HepG2 (cell line): ENCODE measurements at regions not wholly inside any gene's neighbourhood (a gene's known extent, or its start where the extent isn't known, plus 50 kb on each side); places are given as distances from the start of the nearest gene placed in this dataset.
"Not testable (repeated sequence)": the region's sequence is repeated elsewhere in the genome, so short reads cannot be mapped to it uniquely, and the experiment has no call there.

ENCODE experiments used
- ATAC-seq: fragments of 200-7000 bp; cut with Tn5 transposase; 3 replicates; pipeline ENCODE4 v1.9.1; 2020; ENCODE audit warnings: mild to moderate bottlenecking, moderate library complexity
- BruUV-seq: library from RNA; stranded (reverse); fragments of 400-500 nt; replicated peaks from 2 replicates; lab custom pipeline; 2021; lab: Mats Ljungman, UMichigan
- CTCF ChIA-PET: fragments of 300-600 bp; formaldehyde crosslinking; extraction: SDS; loops from one replicate; lab custom pipeline; 2021; ENCODE audit warnings: low total read pairs, inconsistent platforms, low intra/inter-chr PET ratio; lab: Yijun Ruan, JAX
- POLR2A ChIA-PET: fragments of 350-600 bp; sonication (Branson Sonifier 250); formaldehyde crosslinking; loops from one replicate; lab custom pipeline; 2020; ENCODE audit warnings: antibody characterized with exemption, inconsistent platforms; lab: Yijun Ruan, JAX
- DNase-seq: peaks from one replicate; pipeline ENCODE4 v3.0.0-alpha.2; 2015; ENCODE audit warnings: low spot score
- FAIRE-seq: peaks from 3 replicates; lab custom pipeline; 2011; peaks lifted over from hg19 to GRCh38; lab: Jason Lieb, UNC
- H2AFZ ChIP-seq: one replicate; pipeline ENCODE4 v1.6.1; 2011; ENCODE audit warnings: low read length, inconsistent platforms
- H3K27ac ChIP-seq: fragments of 300-600 bp; 3 replicates; pipeline ENCODE4 v1.8.0; 2011; ENCODE audit warnings: mixed run types, mild to moderate bottlenecking, mixed read lengths, low read length, inconsistent platforms; ENCODE audit not compliant: insufficient read depth; ENCODE audit errors: extremely low read length
- H3K27me3 ChIP-seq, 2 experiments: fragments of 200-600 bp in 1 of 2; 2 replicates in 1 of 2; 3 replicates in 1 of 2; pipeline versions ENCODE4 v1.6.0 to v1.8.0; 2011; ENCODE audit warnings: low read length in 2 of 2, mild to moderate bottlenecking in 2 of 2, moderate library complexity in 2 of 2, inconsistent platforms in 1 of 2; ENCODE audit not compliant: insufficient read depth in 2 of 2, control insufficient read depth in 1 of 2
- H3K36me3 ChIP-seq, 2 experiments: fragments of 200-600 bp in 1 of 2; replicated peaks in 1 of 2; 2 replicates in 1 of 2; 3 replicates in 1 of 2; pipeline versions ENCODE4 v1.5.1 to v1.8.0; 2011; ENCODE audit warnings: low read length in 2 of 2, inconsistent platforms in 1 of 2; ENCODE audit not compliant: insufficient read depth in 2 of 2, control insufficient read depth in 1 of 2
- H3K4me1 ChIP-seq: 2 replicates; pipeline ENCODE4 v1.5.1; 2012; ENCODE audit warnings: low read length, inconsistent platforms; ENCODE audit not compliant: insufficient read depth
- H3K4me2 ChIP-seq: 2 replicates; pipeline ENCODE4 v1.6.0; 2011; ENCODE audit warnings: low read depth, low read length, inconsistent platforms
- H3K4me3 ChIP-seq, 3 experiments: fragments of 200-600 bp in 1 of 3; sonication (generic), shearing (Covaris generic) in 1 of 3; replicated peaks in 1 of 3; 2 replicates each; pipeline ENCODE4 v1.5.1; 2011 to 2016; ENCODE audit warnings: low read length in 3 of 3, inconsistent platforms in 2 of 3, low read depth in 2 of 3, mild to moderate bottlenecking in 2 of 3, control low read depth in 1 of 3, mixed read lengths in 1 of 3; ENCODE audit not compliant: insufficient read depth in 1 of 3
- H3K79me2 ChIP-seq: one replicate; pipeline ENCODE4 v1.6.1; 2011; ENCODE audit warnings: low read length, inconsistent platforms; ENCODE audit not compliant: insufficient read depth
- H3K9ac ChIP-seq: 2 replicates; pipeline ENCODE4 v1.6.0; 2011; ENCODE audit warnings: mild to moderate bottlenecking, low read depth, low read length, inconsistent platforms; ENCODE audit not compliant: insufficient read depth
- H3K9me3 ChIP-seq: 2 replicates; pipeline ENCODE4 v1.5.1; 2012; ENCODE audit warnings: mild to moderate bottlenecking, low read length
- H4K20me1 ChIP-seq: 2 replicates; pipeline ENCODE4 v1.6.0; 2011; ENCODE audit warnings: inconsistent platforms, mild to moderate bottlenecking, low read length, moderate library complexity; ENCODE audit not compliant: insufficient read depth
- DMAP1 ChIP-seq: IDR thresholded peaks from 2 replicates; pipeline ENCODE4 v1.6.1; 2016
- ELF3 ChIP-seq: IDR thresholded peaks from 2 replicates; pipeline ENCODE4 v1.6.1; 2016; ENCODE audit warnings: missing genetic modification reagents, missing compliant biosample characterization
- GABPA ChIP-seq, 2 experiments: IDR thresholded peaks; 2 replicates each; pipeline ENCODE4 v1.6.1; 2011 to 2016; ENCODE audit warnings: low read depth in 2 of 2, low read length in 1 of 2, missing biosample characterization in 1 of 2, missing genetic modification characterization in 1 of 2
- GABPB1 ChIP-seq: IDR thresholded peaks from 2 replicates; pipeline ENCODE4 v1.6.1; 2016; ENCODE audit warnings: mild to moderate bottlenecking, missing genetic modification reagents, moderate library complexity, missing compliant biosample characterization
- PHF5A ChIP-seq: IDR thresholded peaks from one replicate; pipeline ENCODE4 v1.6.1; 2018; ENCODE audit warnings: low read depth, missing genetic modification reagents; ENCODE audit not compliant: unreplicated experiment
- RELA ChIP-seq: sonication (generic); formaldehyde crosslinking; IDR thresholded peaks from 2 replicates; pipeline ENCODE4 v1.4.0; 2020; ENCODE audit warnings: missing genetic modification reagents
- SMC3 ChIP-seq: IDR thresholded peaks from 2 replicates; pipeline ENCODE4 v1.6.1; 2011; ENCODE audit warnings: low read length, improper control_type of control experiment
- STAG1 ChIP-seq: sonication (generic); formaldehyde crosslinking; IDR thresholded peaks from 2 replicates; pipeline ENCODE4 v1.4.0; 2020; ENCODE audit warnings: missing genetic modification reagents
- U2AF2 ChIP-seq: fragments of 200-400 bp; formaldehyde crosslinking; IDR thresholded peaks from 2 replicates; pipeline ENCODE4 v1.6.1; 2017; ENCODE audit warnings: low read depth, mild to moderate bottlenecking, low read length
- ZKSCAN5 ChIP-seq: sonication (generic); formaldehyde crosslinking; IDR thresholded peaks from 2 replicates; pipeline ENCODE4 v1.5.1; 2020; ENCODE audit warnings: mild to moderate bottlenecking, missing genetic modification reagents
- ZNF331 ChIP-seq: sonication (generic); formaldehyde crosslinking; IDR thresholded peaks from 2 replicates; pipeline ENCODE4 v1.4.0; 2020; ENCODE audit warnings: missing genetic modification reagents
- WGBS: methylation state at CpG from one replicate; pipeline ENCODE4 v1.1.6; 2017; ENCODE audit warnings: low lambda C conversion rate; 5-methylcytosine and 5-hydroxymethylcytosine counted together
- in situ Hi-C: cut with HindIII; loops from 2 replicates; pipeline ENCODE4 v1.10.0; 2017; ENCODE audit warnings: low pct_unique_long_range_greater_than_20kb; ENCODE audit not compliant: extremely low pct_ligation_motif_present
- intact Hi-C: fragments of 100-400 bp; cut with micrococcal nuclease; formaldehyde crosslinking; loops from one replicate; pipeline ENCODE4 v1.10.0; 2022; ENCODE audit not compliant: unreplicated experiment
- TF ChIP-seq, protein P1 (sequence below): sonication (generic); formaldehyde crosslinking; IDR thresholded peaks from 2 replicates; pipeline ENCODE4 v1.5.0; 2020; ENCODE audit warnings: mild to moderate bottlenecking, missing genetic modification reagents, moderate library complexity
- TF ChIP-seq, protein P2 (sequence below), 2 experiments: sonication (generic) in 1 of 2; formaldehyde crosslinking in 1 of 2; IDR thresholded peaks; 2 replicates each; pipeline versions ENCODE4 v1.4.0 to v1.6.1; 2018 to 2020; ENCODE audit warnings: missing genetic modification reagents in 2 of 2, borderline replicate concordance in 1 of 2, low read depth in 1 of 2, mild to moderate bottlenecking in 1 of 2, missing biosample characterization in 1 of 2

DNA sequence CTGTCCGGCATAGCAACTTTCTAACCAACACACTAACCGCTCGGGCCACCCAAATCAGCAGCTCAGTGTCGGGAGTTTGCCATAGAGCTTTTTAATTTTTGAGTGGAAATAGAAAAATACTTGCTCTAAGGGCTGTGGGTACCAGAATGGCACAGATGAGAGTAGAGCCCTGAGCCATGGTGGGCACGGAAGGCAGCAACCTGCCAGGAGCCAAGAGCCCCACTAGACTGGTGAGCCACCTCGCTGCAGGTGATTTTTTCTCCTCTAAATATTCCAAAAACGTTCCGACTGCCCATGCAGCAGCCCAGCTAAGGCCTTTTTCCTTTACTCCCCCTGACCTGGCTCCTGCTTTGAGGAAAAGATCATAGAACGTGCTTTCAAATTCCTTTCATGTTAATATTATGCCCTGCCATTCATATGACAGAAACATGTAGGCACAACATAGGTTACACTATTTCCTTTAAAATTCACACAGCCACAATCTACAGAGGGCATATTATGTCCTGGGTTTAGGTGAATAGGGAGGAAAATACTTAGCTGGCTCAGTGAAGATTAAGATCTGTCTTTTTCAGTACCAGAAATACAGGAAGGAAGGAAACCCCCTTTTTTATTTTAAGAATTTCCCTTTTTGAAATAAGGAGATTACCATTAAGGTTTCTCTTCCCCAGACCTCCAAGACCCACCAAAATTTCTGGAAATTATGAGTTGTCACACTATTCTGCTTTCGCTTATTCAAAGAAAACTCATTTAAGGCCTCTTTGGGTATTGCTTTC, 81.0 kb upstream of the ATP12A start:
- H3K9me3 ChIP-seq, FAIRE-seq, CTCF ChIA-PET, H3K27ac ChIP-seq, ATAC-seq, intact Hi-C loops, POLR2A ChIA-PET, H3K9ac ChIP-seq, H3K79me2 ChIP-seq, H3K27me3 ChIP-seq, BruUV-seq, H4K20me1 ChIP-seq, H3K4me2 ChIP-seq, H2AFZ ChIP-seq, H3K36me3 ChIP-seq, H3K4me3 ChIP-seq, DNase-seq, H3K4me1 ChIP-seq: not testable (repeated sequence)
- in situ Hi-C loops, result loop anchor here (10.0 kb wide), 1 partner anchor 356 kb away; no protein-coding TSS in a partner anchor
- WGBS, result 20% methylated on average over 10 of the region's 10 CpGs

DNA sequence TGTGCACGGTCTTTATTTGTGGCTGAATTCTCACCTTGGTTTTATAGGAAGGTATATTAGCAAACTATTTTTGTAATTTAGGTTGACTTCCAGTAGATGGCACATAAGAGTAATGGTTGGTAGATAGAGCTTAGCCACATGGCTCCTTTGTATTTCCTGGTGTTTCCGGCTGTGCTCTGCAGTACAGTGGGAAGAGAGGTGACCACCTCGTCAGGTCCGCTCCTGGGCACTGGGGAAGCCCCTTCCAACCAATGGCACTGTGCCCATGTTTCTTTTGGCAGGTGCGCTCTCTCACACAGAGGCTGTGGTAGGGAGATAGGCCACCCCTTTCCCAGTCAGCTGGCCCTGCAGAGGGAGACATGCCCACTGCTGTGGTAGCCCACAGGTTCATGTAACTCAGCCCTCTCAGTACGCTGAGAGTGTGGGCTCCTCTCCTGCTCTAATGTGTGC, 74.3 kb upstream of the ATP12A start:
- peaks cover 0 to 3% of the 10 kb centered on the region in 2 experiments; a peak in 1 of 5 replicates for H3K27me3 ChIP-seq
- intact Hi-C loops, result loop anchor here (1.0 to 10.0 kb wide), 2 partner anchors 65 to 119 kb away; no protein-coding TSS in a partner anchor
- H3K27ac ChIP-seq, result no peak overlapping the region
- H3K79me2 ChIP-seq, result no peaks in the 10 kb centered on the region
- no TSS peak for BruUV-seq
- no peaks in the 10 kb centered on the region for H4K20me1 ChIP-seq
- no peak overlapping the region for H3K9ac ChIP-seq
- POLR2A ChIA-PET, result no interaction called here
- ATAC-seq (peak; percentile 94), DNase-seq (peak; percentile 47), FAIRE-seq (peak; percentile 78)
- WGBS, result 36% methylated on average over 2 of the region's 6 CpGs
- H3K4me3 ChIP-seq, result no peak overlapping the region
- H3K9me3 ChIP-seq, result no peaks in the 10 kb centered on the region
- H3K36me3 ChIP-seq, result no peaks in the 10 kb centered on the region
- peak overlapping the region; percentile 45 for H3K4me2 ChIP-seq
- in situ Hi-C loops, result loop anchor here (5.0 kb wide), 1 partner anchor 66 kb away; no protein-coding TSS in a partner anchor
- TF ChIP-seq GABPB1 (CRISPR knock-in tag), result peak; percentile 61
- TF ChIP-seq GABPA (IDR thresholded peaks at IDR 0.05; ENCODE audit: low read depth, low read length), result no peak
- peak; percentile 68; the same call in 1 of the 2 replicates for TF ChIP-seq GABPA (CRISPR knock-in tag; IDR thresholded peaks at IDR 0.05; ENCODE audit: low read depth)
- 0 out of 2 replicates have a peak, but pooled peaks have one; percentile 24 for TF ChIP-seq DMAP1
- peak; percentile 34; the same call in 1 of the 2 replicates for TF ChIP-seq SMC3
- peak; percentile 63 for TF ChIP-seq ELF3 (CRISPR knock-in tag)
- TF ChIP-seq, protein P1, sequence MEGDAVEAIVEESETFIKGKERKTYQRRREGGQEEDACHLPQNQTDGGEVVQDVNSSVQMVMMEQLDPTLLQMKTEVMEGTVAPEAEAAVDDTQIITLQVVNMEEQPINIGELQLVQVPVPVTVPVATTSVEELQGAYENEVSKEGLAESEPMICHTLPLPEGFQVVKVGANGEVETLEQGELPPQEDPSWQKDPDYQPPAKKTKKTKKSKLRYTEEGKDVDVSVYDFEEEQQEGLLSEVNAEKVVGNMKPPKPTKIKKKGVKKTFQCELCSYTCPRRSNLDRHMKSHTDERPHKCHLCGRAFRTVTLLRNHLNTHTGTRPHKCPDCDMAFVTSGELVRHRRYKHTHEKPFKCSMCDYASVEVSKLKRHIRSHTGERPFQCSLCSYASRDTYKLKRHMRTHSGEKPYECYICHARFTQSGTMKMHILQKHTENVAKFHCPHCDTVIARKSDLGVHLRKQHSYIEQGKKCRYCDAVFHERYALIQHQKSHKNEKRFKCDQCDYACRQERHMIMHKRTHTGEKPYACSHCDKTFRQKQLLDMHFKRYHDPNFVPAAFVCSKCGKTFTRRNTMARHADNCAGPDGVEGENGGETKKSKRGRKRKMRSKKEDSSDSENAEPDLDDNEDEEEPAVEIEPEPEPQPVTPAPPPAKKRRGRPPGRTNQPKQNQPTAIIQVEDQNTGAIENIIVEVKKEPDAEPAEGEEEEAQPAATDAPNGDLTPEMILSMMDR (CRISPR knock-in tag), result peak; percentile 59
- TF ChIP-seq ZNF331 (CRISPR knock-in tag), result peak; percentile 78
- no peak for TF ChIP-seq ZKSCAN5 (CRISPR knock-in tag)
- TF ChIP-seq RELA (CRISPR knock-in tag), result no peak
- no peak for TF ChIP-seq PHF5A (CRISPR knock-in tag)
- peak; percentile 43 for TF ChIP-seq STAG1 (CRISPR knock-in tag)
- TF ChIP-seq, protein P2, sequence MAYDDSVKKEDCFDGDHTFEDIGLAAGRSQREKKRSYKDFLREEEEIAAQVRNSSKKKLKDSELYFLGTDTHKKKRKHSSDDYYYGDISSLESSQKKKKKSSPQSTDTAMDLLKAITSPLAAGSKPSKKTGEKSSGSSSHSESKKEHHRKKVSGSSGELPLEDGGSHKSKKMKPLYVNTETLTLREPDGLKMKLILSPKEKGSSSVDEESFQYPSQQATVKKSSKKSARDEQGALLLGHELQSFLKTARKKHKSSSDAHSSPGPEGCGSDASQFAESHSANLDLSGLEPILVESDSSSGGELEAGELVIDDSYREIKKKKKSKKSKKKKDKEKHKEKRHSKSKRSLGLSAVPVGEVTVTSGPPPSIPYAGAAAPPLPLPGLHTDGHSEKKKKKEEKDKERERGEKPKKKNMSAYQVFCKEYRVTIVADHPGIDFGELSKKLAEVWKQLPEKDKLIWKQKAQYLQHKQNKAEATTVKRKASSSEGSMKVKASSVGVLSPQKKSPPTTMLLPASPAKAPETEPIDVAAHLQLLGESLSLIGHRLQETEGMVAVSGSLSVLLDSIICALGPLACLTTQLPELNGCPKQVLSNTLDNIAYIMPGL (CRISPR knock-in tag; IDR thresholded peaks at IDR 0.05; ENCODE audit: borderline replicate concordance in 1 of 2, low read depth in 1 of 2), result 0 out of 4 replicates have a peak, but pooled peaks of 1 of the 2 experiments have one; percentile 25
- no peak for TF ChIP-seq U2AF2
- H2AFZ ChIP-seq, result no peak overlapping the region
- CTCF ChIA-PET, result interaction anchor here (1.0 to 2.6 kb wide), 3 partner anchors 19 to 122 kb away, joined by 3 to 8 read pairs (median 4); no protein-coding TSS in a partner anchor
- no peaks in the 10 kb centered on the region for H3K4me1 ChIP-seq
